Erythroblast (primary cell): ENCODE measurements at regions not wholly inside any gene's neighbourhood (a gene's known extent, or its start where the extent isn't known, plus 50 kb on each side); places are given as distances from the start of the nearest gene placed in this dataset.

Source experiments
- GATA1 ChIP-seq: IDR thresholded peaks from 2 replicates; pipeline ENCODE4 v1.6.1; 2011; ENCODE audit warnings: low read depth, mild to moderate bottlenecking, control low read depth, low read length, moderate library complexity
- POLR2A ChIP-seq: IDR thresholded peaks from 2 replicates; pipeline ENCODE4 v1.6.1; 2011; ENCODE audit warnings: mild to moderate bottlenecking, low read length

- TF ChIP-seq POLR2A (no peak), GATA1 (no peak)
Observed at GRCh38 chr5:27778121-27778520, 739.7 kb upstream of the CDH9 start.
